Tibial nerve (tissue), 3 donors: ENCODE measurements at regions not wholly inside any gene's neighbourhood (a gene's known extent, or its start where the extent isn't known, plus 50 kb on each side); places are given as distances from the start of the nearest gene placed in this dataset.

Source experiments
- POLR2A ChIP-seq, 2 donors: fragments of 450-650 bp; IDR thresholded peaks; one replicate each; pipeline ENCODE4 v1.6.1; 2017; ENCODE audit warnings: antibody characterized with exemption in 2 of 2, mild to moderate bottlenecking in 2 of 2, moderate library complexity in 2 of 2
- TF ChIP-seq, protein P1 (sequence below), 5 experiments: fragments of 200-600 bp in 3 of 5; fragments of 450-650 bp in 2 of 5; sonication (generic) in 3 of 5; IDR thresholded peaks; one replicate each; pipeline ENCODE4 v1.5.1; 2016 to 2019; ENCODE audit warnings: antibody characterized with exemption in 5 of 5, mild to moderate bottlenecking in 3 of 5, moderate library complexity in 2 of 5

DNA sequence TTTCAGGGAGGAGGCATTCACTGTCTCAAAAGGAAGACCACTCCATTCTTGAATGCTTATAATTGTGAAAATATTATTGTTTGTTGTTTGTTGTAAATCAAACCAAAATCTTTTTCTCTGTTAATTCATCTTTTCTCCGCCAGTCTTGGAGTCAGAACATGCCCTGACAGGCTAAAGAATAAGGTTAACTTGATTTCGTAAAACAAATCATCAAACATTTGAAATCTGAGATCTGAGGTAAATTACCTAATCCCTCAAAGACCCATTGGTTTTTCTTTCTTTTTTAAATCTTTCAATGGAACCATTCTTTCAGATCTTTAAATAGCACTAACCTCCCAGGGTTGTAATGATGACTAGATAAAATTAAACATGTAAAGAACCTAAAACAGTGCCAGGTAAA is 430.1 kb upstream of the PTBP2 start:
- TF ChIP-seq, protein P1, sequence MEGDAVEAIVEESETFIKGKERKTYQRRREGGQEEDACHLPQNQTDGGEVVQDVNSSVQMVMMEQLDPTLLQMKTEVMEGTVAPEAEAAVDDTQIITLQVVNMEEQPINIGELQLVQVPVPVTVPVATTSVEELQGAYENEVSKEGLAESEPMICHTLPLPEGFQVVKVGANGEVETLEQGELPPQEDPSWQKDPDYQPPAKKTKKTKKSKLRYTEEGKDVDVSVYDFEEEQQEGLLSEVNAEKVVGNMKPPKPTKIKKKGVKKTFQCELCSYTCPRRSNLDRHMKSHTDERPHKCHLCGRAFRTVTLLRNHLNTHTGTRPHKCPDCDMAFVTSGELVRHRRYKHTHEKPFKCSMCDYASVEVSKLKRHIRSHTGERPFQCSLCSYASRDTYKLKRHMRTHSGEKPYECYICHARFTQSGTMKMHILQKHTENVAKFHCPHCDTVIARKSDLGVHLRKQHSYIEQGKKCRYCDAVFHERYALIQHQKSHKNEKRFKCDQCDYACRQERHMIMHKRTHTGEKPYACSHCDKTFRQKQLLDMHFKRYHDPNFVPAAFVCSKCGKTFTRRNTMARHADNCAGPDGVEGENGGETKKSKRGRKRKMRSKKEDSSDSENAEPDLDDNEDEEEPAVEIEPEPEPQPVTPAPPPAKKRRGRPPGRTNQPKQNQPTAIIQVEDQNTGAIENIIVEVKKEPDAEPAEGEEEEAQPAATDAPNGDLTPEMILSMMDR (IDR thresholded peaks at IDR 0.05), result no peak
- TF ChIP-seq POLR2A (IDR thresholded peaks at IDR 0.05), result no peak
